ENCODE measurements at regions not wholly inside any gene's neighbourhood (a gene's known extent, or its start where the extent isn't known, plus 50 kb on each side); places are given as distances from the start of the nearest gene placed in this dataset.

DNA sequence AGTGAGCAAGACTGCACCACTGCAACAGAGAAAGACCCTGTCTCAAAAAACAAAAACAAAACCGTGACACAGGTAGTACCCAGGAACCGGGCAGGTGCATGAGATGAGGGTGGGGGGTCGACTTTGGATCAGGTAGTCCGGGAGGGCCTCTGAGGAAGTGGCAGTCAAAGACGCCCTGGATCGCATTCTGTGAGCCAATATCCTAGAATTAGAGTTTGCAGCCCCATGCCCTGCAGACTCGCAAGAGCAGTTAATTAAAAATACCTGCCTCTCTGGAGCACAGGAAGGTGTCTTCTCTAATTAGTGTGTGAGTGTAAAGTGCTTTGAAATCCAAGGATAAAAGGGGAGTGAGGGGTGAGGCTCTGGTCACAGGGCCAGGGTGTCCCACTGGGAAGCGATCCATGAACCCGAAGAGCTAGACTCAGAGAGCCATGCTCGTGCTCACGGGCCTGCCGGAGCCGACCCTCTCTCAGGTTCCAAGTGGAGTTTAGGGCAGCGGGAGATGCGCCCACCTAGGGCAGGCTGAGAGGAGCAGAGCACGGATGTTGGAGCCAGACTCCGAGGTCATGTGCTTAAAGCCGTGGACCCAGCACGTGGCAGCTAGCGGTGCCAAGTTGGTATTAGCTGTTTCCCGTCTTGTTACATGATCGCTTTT lies 74.7 kb upstream of the PTPN1 start:
- no peak for DNase-seq
- Histone ChIP-seq H3K36me3 (ENCODE audit: control insufficient read depth in 4 of 4, insufficient read depth in 4 of 4, low read length in 3 of 4) (no peaks in the 10 kb centered on the region), H3K27ac (ENCODE audit: insufficient read depth in 1 of 2, low read depth in 1 of 2, low read length in 2 of 2, poor library complexity in 1 of 2, severe bottlenecking in 2 of 2) (no peak overlapping the region), H3K4me3 (ENCODE audit: control insufficient read depth in 1 of 7, extremely low read depth in 1 of 7, insufficient read depth in 4 of 7, low read depth in 2 of 7, low read length in 6 of 7) (no peak overlapping the region), H3K27me3 (replicated peaks in 2 of 5; ENCODE audit: control insufficient read depth in 4 of 5, insufficient read depth in 5 of 5, low read length in 4 of 5) (no peaks in the 10 kb centered on the region), H3K4me1 (ENCODE audit: control extremely low read depth in 1 of 4, control insufficient read depth in 4 of 4, insufficient read depth in 4 of 4, low read length in 3 of 4) (peaks cover 0 to 5% (median 2%) of the 10 kb centered on the region in 4 experiments), H3K9me3 (ENCODE audit: control extremely low read depth in 1 of 5, control insufficient read depth in 4 of 5, insufficient read depth in 2 of 5, low read depth in 1 of 5, low read length in 4 of 5) (no peaks in the 10 kb centered on the region)
- CTCF ChIA-PET = interaction anchor here (0.6 to 1.4 kb wide), 6 partner anchors 9 to 121 kb away, joined by 3 to 6 read pairs (median 3); no protein-coding TSS in a partner anchor
- WGBS (ENCODE audit: insufficient coverage) = 95% methylated on average over 22 of the region's 22 CpGs
- POLR2A ChIA-PET = no interaction called here

DNA sequence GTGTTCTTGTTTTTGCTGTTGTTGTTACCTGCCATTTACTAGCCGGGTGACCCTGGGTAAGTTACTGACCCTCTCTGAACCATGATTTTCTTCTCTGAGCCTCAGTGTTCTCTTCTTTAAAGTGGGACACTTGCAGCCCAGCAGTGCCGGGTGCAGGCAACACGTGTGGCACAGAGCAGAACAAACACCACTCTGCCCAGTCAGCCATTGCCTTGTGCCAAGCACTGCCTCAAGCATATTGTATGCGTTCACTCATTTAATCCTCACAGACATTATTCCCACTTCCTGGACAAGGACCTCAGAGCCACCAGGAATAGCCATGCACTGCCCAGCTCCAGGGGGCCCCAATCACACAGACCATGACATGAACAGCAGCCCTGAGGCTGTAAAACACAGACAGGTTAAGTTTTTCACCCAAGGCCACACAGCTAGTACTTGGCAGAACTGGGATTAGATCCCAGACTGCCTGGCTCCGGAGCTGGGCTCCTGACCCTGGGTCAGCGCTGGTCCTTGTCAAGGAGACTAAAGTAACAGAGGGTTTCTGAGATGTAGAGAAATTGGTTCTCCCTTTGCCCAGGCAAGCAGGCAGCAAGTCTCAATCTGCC lies 74.0 kb upstream of the PTPN1 start:
- POLR2A ChIA-PET = no interaction called here
- CTCF ChIA-PET = interaction anchor here (1.0 to 1.2 kb wide), 2 partner anchors 8 to 121 kb away, joined by 3 read pairs; no protein-coding TSS in a partner anchor

DNA sequence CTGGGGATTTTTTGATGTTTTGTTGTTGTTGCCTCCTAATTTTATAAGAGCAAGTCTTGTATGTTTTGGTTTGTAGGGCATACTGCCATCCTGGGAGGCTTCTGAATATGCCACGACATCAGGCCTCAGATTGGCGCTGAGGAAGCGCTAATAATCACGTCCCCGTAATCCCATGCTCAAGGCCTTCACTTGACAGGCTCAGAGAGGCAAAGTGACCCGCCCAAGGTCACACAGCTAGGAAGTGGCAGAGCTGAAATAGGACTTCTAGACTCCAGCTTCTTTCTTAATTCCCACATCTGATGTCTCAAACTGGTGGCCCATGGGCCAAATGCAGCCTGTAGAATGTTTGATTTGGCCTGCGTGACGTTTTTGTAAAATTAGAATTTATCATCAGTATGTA lies 73.5 kb upstream of the PTPN1 start:
- peaks cover 0 to 11% (median 2%) of the 10 kb centered on the region in 4 experiments for H3K4me1 ChIP-seq (ENCODE audit: control extremely low read depth in 1 of 4, control insufficient read depth in 4 of 4, insufficient read depth in 4 of 4, low read length in 3 of 4)
- no peaks in the 10 kb centered on the region for H3K9me3 ChIP-seq (ENCODE audit: control extremely low read depth in 1 of 5, control insufficient read depth in 4 of 5, insufficient read depth in 2 of 5, low read depth in 1 of 5, low read length in 4 of 5)
- no peaks in the 10 kb centered on the region for H3K27me3 ChIP-seq (replicated peaks in 2 of 5; ENCODE audit: control insufficient read depth in 4 of 5, insufficient read depth in 5 of 5, low read length in 4 of 5)
- no peaks in the 10 kb centered on the region for H3K36me3 ChIP-seq (ENCODE audit: control insufficient read depth in 4 of 4, insufficient read depth in 4 of 4, low read length in 3 of 4)
- no peak overlapping the region for H3K27ac ChIP-seq (ENCODE audit: insufficient read depth in 1 of 2, low read depth in 1 of 2, low read length in 2 of 2, poor library complexity in 1 of 2, severe bottlenecking in 2 of 2)
- CTCF ChIA-PET = no interaction called here
- H3K4me3 ChIP-seq (ENCODE audit: control insufficient read depth in 1 of 7, extremely low read depth in 1 of 7, insufficient read depth in 4 of 7, low read depth in 2 of 7, low read length in 6 of 7) = no peak overlapping the region
- POLR2A ChIA-PET = no interaction called here
- WGBS (ENCODE audit: insufficient coverage) = 91% methylated on average over 7 of the region's 8 CpGs
- no peak for DNase-seq

More for the DNA sequence above, 74.0 kb upstream of the PTPN1 start:
- no peak overlapping the region for H3K4me3 ChIP-seq (ENCODE audit: control insufficient read depth in 1 of 7, extremely low read depth in 1 of 7, insufficient read depth in 4 of 7, low read depth in 2 of 7, low read length in 6 of 7)
- peaks cover 0 to 11% (median 2%) of the 10 kb centered on the region in 4 experiments for H3K4me1 ChIP-seq (ENCODE audit: control extremely low read depth in 1 of 4, control insufficient read depth in 4 of 4, insufficient read depth in 4 of 4, low read length in 3 of 4)
- WGBS (ENCODE audit: insufficient coverage) = 96% methylated on average over 5 of the region's 6 CpGs
- H3K27ac ChIP-seq (ENCODE audit: insufficient read depth in 1 of 2, low read depth in 1 of 2, low read length in 2 of 2, poor library complexity in 1 of 2, severe bottlenecking in 2 of 2) = no peak overlapping the region
- H3K9me3 ChIP-seq (ENCODE audit: control extremely low read depth in 1 of 5, control insufficient read depth in 4 of 5, insufficient read depth in 2 of 5, low read depth in 1 of 5, low read length in 4 of 5) = no peaks in the 10 kb centered on the region
- no peak for DNase-seq
- H3K36me3 ChIP-seq (ENCODE audit: control insufficient read depth in 4 of 4, insufficient read depth in 4 of 4, low read length in 3 of 4) = no peaks in the 10 kb centered on the region
- no peaks in the 10 kb centered on the region for H3K27me3 ChIP-seq (replicated peaks in 2 of 5; ENCODE audit: control insufficient read depth in 4 of 5, insufficient read depth in 5 of 5, low read length in 4 of 5)

DNA sequence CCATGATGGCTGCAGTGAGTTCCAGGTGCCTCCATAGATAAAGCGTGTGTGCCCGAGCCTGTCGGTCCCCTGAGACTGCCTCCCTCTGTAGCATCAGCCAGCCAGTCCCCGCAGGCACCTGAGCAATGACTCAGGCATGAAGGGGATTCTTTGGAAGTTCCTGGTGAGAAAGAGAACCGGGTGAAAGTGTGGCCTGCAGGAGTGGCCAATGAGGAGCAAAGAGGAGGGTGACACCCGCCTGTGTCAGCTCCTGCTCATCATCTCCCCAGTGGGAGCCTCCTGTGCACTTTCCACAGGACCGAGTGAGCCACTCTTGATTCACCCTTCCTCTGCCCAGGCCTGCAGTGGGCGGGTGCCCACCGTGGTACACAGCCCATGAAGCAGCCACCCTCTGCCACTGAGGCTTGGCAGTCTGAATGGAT lies 71.2 kb upstream of the PTPN1 start:
- no peaks in the 10 kb centered on the region for H3K27me3 ChIP-seq (replicated peaks in 2 of 5; ENCODE audit: control insufficient read depth in 4 of 5, insufficient read depth in 5 of 5, low read length in 4 of 5)
- no peaks in the 10 kb centered on the region for H3K36me3 ChIP-seq (ENCODE audit: control insufficient read depth in 4 of 4, insufficient read depth in 4 of 4, low read length in 3 of 4)
- no peaks in the 10 kb centered on the region for H3K9me3 ChIP-seq (ENCODE audit: control extremely low read depth in 1 of 5, control insufficient read depth in 4 of 5, insufficient read depth in 2 of 5, low read depth in 1 of 5, low read length in 4 of 5)
- ChIA-PET POLR2A (no interaction called here), CTCF (no interaction called here)
- H3K4me1 ChIP-seq (ENCODE audit: control extremely low read depth in 1 of 4, control insufficient read depth in 4 of 4, insufficient read depth in 4 of 4, low read length in 3 of 4) = peaks cover 0 to 11% (median 2%) of the 10 kb centered on the region in 4 experiments
- no peak overlapping the region for H3K27ac ChIP-seq (ENCODE audit: insufficient read depth in 1 of 2, low read depth in 1 of 2, low read length in 2 of 2, poor library complexity in 1 of 2, severe bottlenecking in 2 of 2)
- no peak overlapping the region for H3K4me3 ChIP-seq (ENCODE audit: control insufficient read depth in 1 of 7, extremely low read depth in 1 of 7, insufficient read depth in 4 of 7, low read depth in 2 of 7, low read length in 6 of 7)
- 91% methylated on average over 5 of the region's 9 CpGs for WGBS (ENCODE audit: insufficient coverage)
- no peak for DNase-seq

DNA sequence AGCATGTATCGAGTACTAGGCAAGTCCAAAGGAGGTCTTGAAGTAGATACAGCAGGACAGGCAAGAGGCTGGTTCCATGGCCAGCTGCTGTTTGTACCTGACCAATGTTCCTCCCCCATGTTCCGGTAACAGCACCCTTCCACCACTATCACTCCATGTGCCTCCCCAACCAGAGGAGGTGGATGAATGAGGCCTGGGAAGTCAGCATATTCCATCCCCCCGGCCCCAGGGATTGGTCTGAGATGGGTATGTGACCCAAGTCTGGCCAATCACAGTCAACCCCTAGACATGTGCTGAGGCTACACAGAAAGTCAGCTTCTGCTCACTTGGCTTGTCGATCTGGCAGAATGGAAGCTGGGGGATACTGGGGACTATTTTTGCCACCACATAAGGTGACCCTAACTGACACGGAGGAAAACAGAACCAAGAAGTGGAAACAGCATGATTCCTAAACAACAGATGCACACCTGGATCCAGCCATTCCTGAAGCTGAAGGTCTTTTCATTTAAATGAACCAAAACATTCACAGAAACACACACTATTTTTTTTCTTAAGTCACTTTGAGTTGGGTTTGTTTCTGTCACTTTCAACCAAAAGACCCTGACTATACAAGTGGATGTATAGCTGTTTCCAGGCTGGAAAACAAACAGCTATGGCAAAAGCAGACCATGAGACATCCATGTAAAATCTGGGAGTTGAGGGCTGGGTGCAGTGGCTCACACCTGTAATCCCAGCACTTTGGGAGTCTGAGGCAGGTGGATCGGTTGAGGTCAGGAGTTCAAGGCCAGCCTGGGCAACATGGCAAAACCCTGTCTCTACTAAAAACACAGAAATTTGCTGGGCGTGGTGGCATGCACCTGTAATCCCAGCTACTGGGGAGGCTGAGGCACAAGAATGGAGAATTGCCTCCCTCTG lies 70.4 kb upstream of the PTPN1 start:
- H3K4me1 ChIP-seq (ENCODE audit: control extremely low read depth in 1 of 4, control insufficient read depth in 4 of 4, insufficient read depth in 4 of 4, low read length in 3 of 4) = peaks cover 0 to 8% (median under 1%) of the 10 kb centered on the region in 4 experiments
- DNase-seq = no peak
- no peak overlapping the region for H3K27ac ChIP-seq (ENCODE audit: insufficient read depth in 1 of 2, low read depth in 1 of 2, low read length in 2 of 2, poor library complexity in 1 of 2, severe bottlenecking in 2 of 2)
- no peaks in the 10 kb centered on the region for H3K9me3 ChIP-seq (ENCODE audit: control extremely low read depth in 1 of 5, control insufficient read depth in 4 of 5, insufficient read depth in 2 of 5, low read depth in 1 of 5, low read length in 4 of 5)
- 100% methylated on average over 6 of the region's 7 CpGs for WGBS (ENCODE audit: insufficient coverage)
- no peaks in the 10 kb centered on the region for H3K27me3 ChIP-seq (replicated peaks in 2 of 5; ENCODE audit: control insufficient read depth in 4 of 5, insufficient read depth in 5 of 5, low read length in 4 of 5)
- no peaks in the 10 kb centered on the region for H3K36me3 ChIP-seq (ENCODE audit: control insufficient read depth in 4 of 4, insufficient read depth in 4 of 4, low read length in 3 of 4)
- ChIA-PET CTCF (interaction anchor here (0.9 kb wide), 1 partner anchor 16 kb away, joined by 3 read pairs; no protein-coding TSS in a partner anchor), POLR2A (no interaction called here)
- H3K4me3 ChIP-seq (ENCODE audit: control insufficient read depth in 1 of 7, extremely low read depth in 1 of 7, insufficient read depth in 4 of 7, low read depth in 2 of 7, low read length in 6 of 7) = no peak overlapping the region

DNA sequence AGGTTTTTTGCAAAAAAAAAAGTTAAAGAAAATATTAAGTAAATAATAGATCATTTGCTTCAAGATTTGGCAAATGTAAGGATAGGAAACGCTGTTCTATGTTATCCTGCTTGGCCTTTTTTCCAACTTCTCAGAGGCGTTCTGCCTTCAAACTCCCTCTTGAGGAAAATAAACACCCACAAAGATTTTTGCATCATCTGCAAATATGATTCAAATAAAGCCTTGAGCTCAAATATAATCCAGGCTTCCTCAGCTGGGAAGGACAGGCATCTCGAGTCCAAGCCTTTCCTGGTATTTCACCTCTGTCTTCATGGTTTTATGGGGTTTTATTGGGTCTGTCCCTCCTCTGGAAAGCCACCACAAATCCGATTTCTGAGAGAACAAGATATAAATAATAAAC lies 67.7 kb upstream of the PTPN1 start:
- Histone ChIP-seq H3K27me3 (replicated peaks in 2 of 5; ENCODE audit: control insufficient read depth in 4 of 5, insufficient read depth in 5 of 5, low read length in 4 of 5) (no peaks in the 10 kb centered on the region), H3K9me3 (ENCODE audit: control extremely low read depth in 1 of 5, control insufficient read depth in 4 of 5, insufficient read depth in 2 of 5, low read depth in 1 of 5, low read length in 4 of 5) (no peaks in the 10 kb centered on the region), H3K27ac (ENCODE audit: insufficient read depth in 1 of 2, low read depth in 1 of 2, low read length in 2 of 2, poor library complexity in 1 of 2, severe bottlenecking in 2 of 2) (no peak overlapping the region), H3K4me3 (ENCODE audit: control insufficient read depth in 1 of 7, extremely low read depth in 1 of 7, insufficient read depth in 4 of 7, low read depth in 2 of 7, low read length in 6 of 7) (no peak overlapping the region), H3K36me3 (ENCODE audit: control insufficient read depth in 4 of 4, insufficient read depth in 4 of 4, low read length in 3 of 4) (no peaks in the 10 kb centered on the region), H3K4me1 (ENCODE audit: control extremely low read depth in 1 of 4, control insufficient read depth in 4 of 4, insufficient read depth in 4 of 4, low read length in 3 of 4) (peaks cover 0 to 10% (median 0%) of the 10 kb centered on the region in 4 experiments)
- POLR2A ChIA-PET = no interaction called here
- 100% methylated on average over 1 of the region's 4 CpGs for WGBS (ENCODE audit: insufficient coverage)
- DNase-seq = no peak
- CTCF ChIA-PET = no interaction called here

All from common myeloid progenitor, CD34-positive (primary cell).